ENCODE measurements at regions not wholly inside any gene's neighbourhood (a gene's known extent, or its start where the extent isn't known, plus 50 kb on each side); places are given as distances from the start of the nearest gene placed in this dataset.
"Not testable (repeated sequence)": the region's sequence is repeated elsewhere in the genome, so short reads cannot be mapped to it uniquely, and the experiment has no call there.

- TF ChIP-seq EZH2phosphoT487 (conservative IDR thresholded peaks at IDR 0.05; ENCODE audit: low read length) (no peak), CTCF (IDR thresholded peaks at IDR 0.05; ENCODE audit: insufficient read depth, low read length, poor library complexity, severe bottlenecking) (no peak)
- Histone ChIP-seq H3K4me3 (ENCODE audit: insufficient read depth, low read length, poor library complexity, severe bottlenecking) (no peak overlapping the region), H2AFZ (ENCODE audit: low read depth, low read length, severe bottlenecking) (no peak overlapping the region), H4K20me1 (ENCODE audit: low read depth, low read length) (no peaks in the 10 kb centered on the region), H3K9me3 (ENCODE audit: insufficient read depth, low read length) (no peaks in the 10 kb centered on the region), H3K79me2 (ENCODE audit: insufficient read depth, low read length) (no peaks in the 10 kb centered on the region), H3K27ac (ENCODE audit: low read depth, low read length) (no peak overlapping the region), H3K27me3 (ENCODE audit: low read length) (no peaks in the 10 kb centered on the region), H3F3A (ENCODE audit: insufficient read depth) (no peaks in the 10 kb centered on the region), H3K9ac (ENCODE audit: low read length) (no peak overlapping the region), H3K36me3 (ENCODE audit: low read length) (no peaks in the 10 kb centered on the region), H3K4me2 (ENCODE audit: low read depth, low read length, poor library complexity, severe bottlenecking) (no peak overlapping the region), H3K9me2 (replicated peaks; ENCODE audit: insufficient read depth, low read length) (no peaks in the 10 kb centered on the region)
These were observed 373.5 kb downstream of the RRAGC start for GRCh38 chr1:38486085-38486484.

GRCh38 chr1:38481871-38482826 is 377.4 kb downstream of the RRAGC start:
- Histone ChIP-seq H3K9me3 (ENCODE audit: insufficient read depth, low read length) (no peaks in the 10 kb centered on the region), H3K79me2 (ENCODE audit: insufficient read depth, low read length) (no peaks in the 10 kb centered on the region), H3K4me2 (ENCODE audit: low read depth, low read length, poor library complexity, severe bottlenecking) (no peak overlapping the region), H3F3A (ENCODE audit: insufficient read depth) (no peaks in the 10 kb centered on the region), H3K9ac (ENCODE audit: low read length) (no peak overlapping the region), H3K9me2 (replicated peaks; ENCODE audit: insufficient read depth, low read length) (no peaks in the 10 kb centered on the region), H2AFZ (ENCODE audit: low read depth, low read length, severe bottlenecking) (no peak overlapping the region), H3K27me3 (ENCODE audit: low read length) (no peaks in the 10 kb centered on the region), H3K4me3 (ENCODE audit: insufficient read depth, low read length, poor library complexity, severe bottlenecking) (no peak overlapping the region), H4K20me1 (ENCODE audit: low read depth, low read length) (no peaks in the 10 kb centered on the region), H3K36me3 (ENCODE audit: low read length) (no peaks in the 10 kb centered on the region), H3K27ac (ENCODE audit: low read depth, low read length) (no peak overlapping the region)
- no peak for TF ChIP-seq CTCF (IDR thresholded peaks at IDR 0.05; ENCODE audit: insufficient read depth, low read length, poor library complexity, severe bottlenecking)
- TF ChIP-seq EZH2phosphoT487 (conservative IDR thresholded peaks at IDR 0.05; ENCODE audit: low read length), result no peak

GRCh38 chr1:38479662-38480061 is 379.9 kb downstream of the RRAGC start:
- not testable (repeated sequence) for H3K4me3 ChIP-seq (ENCODE audit: insufficient read depth, low read length, poor library complexity, severe bottlenecking); H3K36me3 ChIP-seq (ENCODE audit: low read length); H3K4me2 ChIP-seq (ENCODE audit: low read depth, low read length, poor library complexity, severe bottlenecking); H2AFZ ChIP-seq (ENCODE audit: low read depth, low read length, severe bottlenecking); H3K9me2 ChIP-seq (replicated peaks; ENCODE audit: insufficient read depth, low read length); H3F3A ChIP-seq (ENCODE audit: insufficient read depth); H4K20me1 ChIP-seq (ENCODE audit: low read depth, low read length); H3K79me2 ChIP-seq (ENCODE audit: insufficient read depth, low read length); H3K27ac ChIP-seq (ENCODE audit: low read depth, low read length); H3K9me3 ChIP-seq (ENCODE audit: insufficient read depth, low read length); H3K27me3 ChIP-seq (ENCODE audit: low read length); H3K9ac ChIP-seq (ENCODE audit: low read length)

DNA sequence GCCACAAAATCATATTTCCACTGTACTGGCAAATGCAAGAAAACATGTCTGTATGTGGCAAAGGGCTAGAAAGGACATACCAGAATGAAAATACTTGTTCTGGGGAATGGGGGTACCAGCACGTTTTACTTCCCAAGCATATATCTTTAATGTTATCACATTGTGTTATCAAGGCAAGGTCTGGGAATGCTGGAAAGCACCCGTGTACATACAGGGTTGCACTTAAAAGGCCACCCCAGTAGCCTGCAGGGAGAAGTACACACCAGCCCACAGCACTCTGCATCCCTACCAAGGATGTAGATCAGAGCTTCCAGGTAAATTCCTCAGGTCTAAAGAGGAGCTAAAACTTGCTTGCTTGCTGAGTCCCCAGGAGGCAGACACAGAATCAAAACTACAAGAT is 381.8 kb downstream of the RRAGC start:
- no peak for TF ChIP-seq EZH2phosphoT487 (conservative IDR thresholded peaks at IDR 0.05; ENCODE audit: low read length)
- no peak for TF ChIP-seq CTCF (IDR thresholded peaks at IDR 0.05; ENCODE audit: insufficient read depth, low read length, poor library complexity, severe bottlenecking)
- no peak overlapping the region for H3K27ac ChIP-seq (ENCODE audit: low read depth, low read length)
- H3K9me2 ChIP-seq (replicated peaks; ENCODE audit: insufficient read depth, low read length), result no peaks in the 10 kb centered on the region
- H3K27me3 ChIP-seq (ENCODE audit: low read length), result no peaks in the 10 kb centered on the region
- no peaks in the 10 kb centered on the region for H3K36me3 ChIP-seq (ENCODE audit: low read length)
- H3K9me3 ChIP-seq (ENCODE audit: insufficient read depth, low read length), result no peaks in the 10 kb centered on the region
- no peaks in the 10 kb centered on the region for H3K79me2 ChIP-seq (ENCODE audit: insufficient read depth, low read length)
- no peak overlapping the region for H3K9ac ChIP-seq (ENCODE audit: low read length)
- no peaks in the 10 kb centered on the region for H4K20me1 ChIP-seq (ENCODE audit: low read depth, low read length)
- H3K4me2 ChIP-seq (ENCODE audit: low read depth, low read length, poor library complexity, severe bottlenecking), result no peak overlapping the region
- H3K4me3 ChIP-seq (ENCODE audit: insufficient read depth, low read length, poor library complexity, severe bottlenecking), result no peak overlapping the region
- H3F3A ChIP-seq (ENCODE audit: insufficient read depth), result peaks cover 10% of the 10 kb centered on the region
- no peak overlapping the region for H2AFZ ChIP-seq (ENCODE audit: low read depth, low read length, severe bottlenecking)
